Kidney (tissue), 13 donors: ENCODE measurements at regions not wholly inside any gene's neighbourhood (a gene's known extent, or its start where the extent isn't known, plus 50 kb on each side); places are given as distances from the start of the nearest gene placed in this dataset.
"Not testable (repeated sequence)": the region's sequence is repeated elsewhere in the genome, so short reads cannot be mapped to it uniquely, and the experiment has no call there.

ENCODE experiments used
- DNase-seq, 5 donors: peaks; one replicate each; pipeline ENCODE4 v3.0.0-alpha.2; 2013 to 2020
- FAIRE-seq: peaks from 2 replicates; lab custom pipeline; 2012; peaks lifted over from hg19 to GRCh38; lab: Jason Lieb, UNC
- H3K27ac ChIP-seq, 2 donors: one replicate each; pipeline ENCODE4 v1.7.0; 2013; ENCODE audit warnings: low read depth in 2 of 2, low read length in 2 of 2, inconsistent platforms in 1 of 2
- H3K27me3 ChIP-seq: one replicate; pipeline ENCODE4 v1.7.1; 2013; ENCODE audit warnings: low read length, inconsistent platforms; ENCODE audit not compliant: control insufficient read depth, insufficient read depth
- H3K36me3 ChIP-seq, 3 donors: one replicate each; pipeline versions ENCODE4 v1.7.0 to v1.7.1; 2013; ENCODE audit warnings: low read length in 3 of 3, control low read depth in 1 of 3, inconsistent platforms in 1 of 3; ENCODE audit not compliant: insufficient read depth in 3 of 3, control insufficient read depth in 2 of 3
- H3K4me1 ChIP-seq, 3 donors: one replicate each; pipeline versions ENCODE4 v1.7.0 to v1.7.1; 2013; ENCODE audit warnings: low read length in 3 of 3, inconsistent platforms in 1 of 3, low read depth in 1 of 3; ENCODE audit not compliant: control insufficient read depth in 2 of 3, insufficient read depth in 2 of 3
- H3K4me3 ChIP-seq, 3 donors: one replicate each; pipeline versions ENCODE4 v1.7.0 to v1.8.1; 2013; ENCODE audit warnings: low read length in 3 of 3, control low read depth in 1 of 3, inconsistent platforms in 1 of 3
- H3K9ac ChIP-seq, 3 donors: one replicate each; pipeline versions ENCODE4 v1.7.0 to v1.7.1; 2013; ENCODE audit warnings: low read length in 3 of 3, control low read depth in 1 of 3, inconsistent platforms in 1 of 3
- H3K9me3 ChIP-seq, 3 donors: one replicate each; pipeline versions ENCODE4 v1.7.0 to v1.7.1; 2013; ENCODE audit warnings: low read length in 3 of 3, control low read depth in 1 of 3, inconsistent platforms in 1 of 3; ENCODE audit not compliant: control insufficient read depth in 2 of 3, insufficient read depth in 1 of 3
- CTCF ChIP-seq: IDR thresholded peaks from 3 replicates; pipeline ENCODE4 v1.5.1; 2012; ENCODE audit warnings: mild to moderate bottlenecking, moderate library complexity, borderline replicate concordance; ENCODE audit not compliant: insufficient read depth; ENCODE audit errors: extremely low read depth
- intact Hi-C: fragments of 100-400 bp; cut with DNase I; formaldehyde crosslinking; loops from one replicate; pipeline ENCODE4 v1.11.1; 2022
- donor health status: control.
- donor health status: control.
- donor health status: control.
- donor health status: control.
- donor health status: control.
- donor health status: DM: yes; HTN: yes; CAD: no.
- donor health status: Normal renal cell carcinoma (clear cell type).

- H3K27me3 ChIP-seq, result no peaks in the 10 kb centered on the region
- H3K9ac ChIP-seq, result no peak overlapping the region
- DNase-seq, result no peak
- intact Hi-C loops, result no loop called here
- TF ChIP-seq CTCF, result no peak
- H3K36me3 ChIP-seq, result no peaks in the 10 kb centered on the region
- FAIRE-seq, result no peak
- no peaks in the 10 kb centered on the region for H3K4me1 ChIP-seq
- H3K9me3 ChIP-seq, result no peaks in the 10 kb centered on the region
- no peak overlapping the region for H3K27ac ChIP-seq
- no peak overlapping the region for H3K4me3 ChIP-seq
Observed at GRCh38 chr7:133165001-133165400, 83.1 kb upstream of the CHCHD3 start.

GRCh38 chr7:133165529-133165928, 83.6 kb upstream of the CHCHD3 start:
- no peak for DNase-seq
- H3K36me3 ChIP-seq, result no peaks in the 10 kb centered on the region
- no peak for TF ChIP-seq CTCF
- H3K9me3 ChIP-seq, result no peaks in the 10 kb centered on the region
- no peak overlapping the region for H3K4me3 ChIP-seq
- no peak overlapping the region for H3K9ac ChIP-seq
- H3K27me3 ChIP-seq, result no peaks in the 10 kb centered on the region
- no peaks in the 10 kb centered on the region for H3K4me1 ChIP-seq
- intact Hi-C loops, result no loop called here
- no peak overlapping the region for H3K27ac ChIP-seq
- FAIRE-seq, result no peak

GRCh38 chr7:133167300-133167699, 85.4 kb upstream of the CHCHD3 start:
- intact Hi-C loops, result no loop called here
- no peaks in the 10 kb centered on the region for H3K36me3 ChIP-seq
- no peaks in the 10 kb centered on the region for H3K4me1 ChIP-seq
- TF ChIP-seq CTCF, result no peak
- no peak overlapping the region for H3K4me3 ChIP-seq
- FAIRE-seq (no peak), DNase-seq (no peak)
- H3K27me3 ChIP-seq, result no peaks in the 10 kb centered on the region
- no peaks in the 10 kb centered on the region for H3K9me3 ChIP-seq
- H3K9ac ChIP-seq, result no peak overlapping the region
- no peak overlapping the region for H3K27ac ChIP-seq

- H3K27me3 ChIP-seq, FAIRE-seq, intact Hi-C loops, DNase-seq, H3K9me3 ChIP-seq, H3K4me3 ChIP-seq, H3K9ac ChIP-seq, H3K4me1 ChIP-seq, H3K36me3 ChIP-seq, H3K27ac ChIP-seq: not testable (repeated sequence)
Observed at GRCh38 chr7:133169167-133169822, 83.6 kb upstream of the EXOC4 start.

GRCh38 chr7:133177476-133177875, 75.4 kb upstream of the EXOC4 start:
- H3K27me3 ChIP-seq, result not testable (repeated sequence)

More at GRCh38 chr7:133177476-133177875, 75.4 kb upstream of the EXOC4 start:
- H3K36me3 ChIP-seq, H3K27ac ChIP-seq, intact Hi-C loops, H3K9me3 ChIP-seq, FAIRE-seq, H3K9ac ChIP-seq, H3K4me3 ChIP-seq, DNase-seq, H3K4me1 ChIP-seq: not testable (repeated sequence)
